ENCODE measurements at regions not wholly inside any gene's neighbourhood (a gene's known extent, or its start where the extent isn't known, plus 50 kb on each side); places are given as distances from the start of the nearest gene placed in this dataset.

DNA sequence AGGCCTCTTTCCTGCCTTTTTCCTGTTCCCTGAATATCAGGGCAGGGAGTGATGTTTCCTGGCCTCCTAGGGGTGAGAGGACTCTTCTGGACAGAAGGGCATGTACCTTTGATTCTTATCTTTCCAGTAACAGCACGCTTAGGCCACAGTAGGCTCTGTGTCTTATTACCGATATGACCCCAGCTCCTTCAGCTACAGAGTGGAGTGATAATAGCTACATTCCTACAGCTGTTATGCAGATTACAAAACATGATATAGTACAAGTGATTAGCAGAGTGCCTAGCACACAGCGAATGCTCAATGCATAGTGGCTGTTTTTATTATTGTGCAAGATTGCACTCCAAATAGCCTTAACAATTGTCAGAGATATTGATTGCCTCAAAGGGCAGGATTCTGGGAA lies 574.2 kb downstream of the CCSER2 start:
- 71 to 72% methylated on average over 2 to 3 of the region's 3 CpGs for WGBS, 2 donors (ENCODE audit: low coverage in 1 of 2)

GRCh38 chr10:84903320-84903719 lies 574.9 kb downstream of the CCSER2 start:
- in situ Hi-C loops (cut with MboI; ENCODE audit: low pct_ligation_motif_present in 1 of 4, low pct_unique_long_range_greater_than_20kb in 1 of 4, low sequenced_read_pairs in 3 of 4) = no loop called here
- Histone ChIP-seq H3K9me3 (no peaks in the 10 kb centered on the region), H3K36me3 (no peaks in the 10 kb centered on the region), H3K27me3 (no peaks in the 10 kb centered on the region), H3K4me3 (no peak overlapping the region), H3K27ac (no peak overlapping the region), H3K4me1 (no peaks in the 10 kb centered on the region)
- intact Hi-C loops (cut with DNase I; ENCODE audit: low total_unique reads) = no loop called here
- no peak for DNase-seq
- TF ChIP-seq POLR2A (IDR thresholded peaks at IDR 0.05) (no peak), POLR2AphosphoS5 (IDR thresholded peaks at IDR 0.05) (no peak), EP300 (IDR thresholded peaks at IDR 0.05; ENCODE audit: low read depth) (no peak)
- TF ChIP-seq, protein P1, sequence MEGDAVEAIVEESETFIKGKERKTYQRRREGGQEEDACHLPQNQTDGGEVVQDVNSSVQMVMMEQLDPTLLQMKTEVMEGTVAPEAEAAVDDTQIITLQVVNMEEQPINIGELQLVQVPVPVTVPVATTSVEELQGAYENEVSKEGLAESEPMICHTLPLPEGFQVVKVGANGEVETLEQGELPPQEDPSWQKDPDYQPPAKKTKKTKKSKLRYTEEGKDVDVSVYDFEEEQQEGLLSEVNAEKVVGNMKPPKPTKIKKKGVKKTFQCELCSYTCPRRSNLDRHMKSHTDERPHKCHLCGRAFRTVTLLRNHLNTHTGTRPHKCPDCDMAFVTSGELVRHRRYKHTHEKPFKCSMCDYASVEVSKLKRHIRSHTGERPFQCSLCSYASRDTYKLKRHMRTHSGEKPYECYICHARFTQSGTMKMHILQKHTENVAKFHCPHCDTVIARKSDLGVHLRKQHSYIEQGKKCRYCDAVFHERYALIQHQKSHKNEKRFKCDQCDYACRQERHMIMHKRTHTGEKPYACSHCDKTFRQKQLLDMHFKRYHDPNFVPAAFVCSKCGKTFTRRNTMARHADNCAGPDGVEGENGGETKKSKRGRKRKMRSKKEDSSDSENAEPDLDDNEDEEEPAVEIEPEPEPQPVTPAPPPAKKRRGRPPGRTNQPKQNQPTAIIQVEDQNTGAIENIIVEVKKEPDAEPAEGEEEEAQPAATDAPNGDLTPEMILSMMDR (IDR thresholded peaks at IDR 0.05) = no peak

More for the DNA sequence above, 574.2 kb downstream of the CCSER2 start:
- Histone ChIP-seq H3K4me1 (no peaks in the 10 kb centered on the region), H3K9me3 (no peaks in the 10 kb centered on the region), H3K36me3 (no peaks in the 10 kb centered on the region), H3K27me3 (no peaks in the 10 kb centered on the region), H3K4me3 (no peak overlapping the region), H3K27ac (no peak overlapping the region)
- intact Hi-C loops (cut with DNase I; ENCODE audit: low total_unique reads) = no loop called here
- in situ Hi-C loops (cut with MboI; ENCODE audit: low pct_ligation_motif_present in 1 of 4, low pct_unique_long_range_greater_than_20kb in 1 of 4, low sequenced_read_pairs in 3 of 4) = no loop called here
- no peak for DNase-seq
- TF ChIP-seq, protein P1 (IDR thresholded peaks at IDR 0.05) = no peak

GRCh38 chr10:84907461-84908009 lies 579.1 kb downstream of the CCSER2 start:
- TF ChIP-seq EP300 (IDR thresholded peaks at IDR 0.05; ENCODE audit: low read depth) (no peak), POLR2A (IDR thresholded peaks at IDR 0.05) (no peak), POLR2AphosphoS5 (IDR thresholded peaks at IDR 0.05) (no peak)
- TF ChIP-seq, protein P1 (IDR thresholded peaks at IDR 0.05) = no peak
- Histone ChIP-seq H3K4me3 (no peak overlapping the region), H3K36me3 (no peaks in the 10 kb centered on the region), H3K27me3 (no peaks in the 10 kb centered on the region), H3K27ac (no peak overlapping the region), H3K9me3 (no peaks in the 10 kb centered on the region), H3K4me1 (no peaks in the 10 kb centered on the region)
- DNase-seq = no peak
- in situ Hi-C loops (cut with MboI; ENCODE audit: low pct_ligation_motif_present in 1 of 4, low pct_unique_long_range_greater_than_20kb in 1 of 4, low sequenced_read_pairs in 3 of 4) (no loop called here), intact Hi-C loops (cut with DNase I; ENCODE audit: low total_unique reads) (no loop called here)
- 75% methylated on average over 4 of the region's 4 CpGs; no CpG with 5 or more reads in 1 of the 2 donors for WGBS, 2 donors (ENCODE audit: low coverage in 1 of 2)

DNA sequence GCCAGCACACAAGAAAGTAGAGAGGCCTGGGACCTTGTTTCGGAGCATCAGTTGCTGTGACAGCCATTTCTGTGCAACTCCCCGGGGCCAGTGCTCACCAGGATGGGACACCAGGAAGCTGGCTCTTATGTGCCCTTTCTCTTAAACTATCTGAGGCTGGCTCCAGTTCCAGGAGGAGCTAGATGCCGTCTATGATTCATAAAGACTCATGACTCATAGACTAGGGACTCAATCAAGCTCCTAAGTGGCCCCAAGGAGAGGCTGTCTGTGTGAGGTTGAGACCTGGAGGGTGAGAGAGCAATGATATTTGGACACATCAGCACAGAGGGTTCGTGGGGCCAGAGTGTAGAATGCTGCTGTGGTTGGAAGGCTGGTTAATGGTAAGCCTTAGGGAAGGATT lies 580.1 kb downstream of the CCSER2 start:
- TF ChIP-seq POLR2A (IDR thresholded peaks at IDR 0.05) (no peak), EP300 (IDR thresholded peaks at IDR 0.05; ENCODE audit: low read depth) (no peak), POLR2AphosphoS5 (IDR thresholded peaks at IDR 0.05) (no peak)
- TF ChIP-seq, protein P1 (IDR thresholded peaks at IDR 0.05) = no peak
- Histone ChIP-seq H3K9me3 (no peaks in the 10 kb centered on the region), H3K4me3 (no peak overlapping the region), H3K36me3 (no peaks in the 10 kb centered on the region), H3K27me3 (no peaks in the 10 kb centered on the region), H3K4me1 (no peaks in the 10 kb centered on the region), H3K27ac (no peak overlapping the region)
- DNase-seq = no peak
- intact Hi-C loops (cut with DNase I; ENCODE audit: low total_unique reads) = no loop called here
- 52 to 80% methylated on average over 1 to 4 of the region's 4 CpGs for WGBS, 2 donors (ENCODE audit: low coverage in 1 of 2)
- in situ Hi-C loops (cut with MboI; ENCODE audit: low pct_ligation_motif_present in 1 of 4, low pct_unique_long_range_greater_than_20kb in 1 of 4, low sequenced_read_pairs in 3 of 4) = no loop called here

Measured in transverse colon (tissue), 4 donors.